IMR-90 (cell line): ENCODE measurements at regions not wholly inside any gene's neighbourhood (a gene's known extent, or its start where the extent isn't known, plus 50 kb on each side); places are given as distances from the start of the nearest gene placed in this dataset.

Source experiments
- ATAC-seq: fragments of 200-7000 bp; cut with Tn5 transposase; 2 replicates; pipeline ENCODE4 v1.9.1; 2020; ENCODE audit warnings: low read depth, mild to moderate bottlenecking, moderate library complexity
- BruUV-seq: library from RNA; stranded (reverse); fragments of 400-500 nt; replicated peaks from 2 replicates; lab custom pipeline; 2021; lab: Mats Ljungman, UMichigan
- CTCF ChIA-PET: fragments of 300-600 bp; formaldehyde crosslinking; extraction: SDS; loops from one replicate; lab custom pipeline; 2021; ENCODE audit warnings: antibody characterized with exemption; lab: Yijun Ruan, JAX
- POLR2A ChIA-PET: fragments of 300-600 bp; sonication (Branson Sonifier 250); formaldehyde crosslinking; loops from one replicate; lab custom pipeline; 2022; ENCODE audit warnings: antibody characterized with exemption; ENCODE audit not compliant: unreplicated experiment; lab: Charles Lee
- DNase-seq: peaks from one replicate; pipeline ENCODE4 v3.0.0; 2013
- H2AFZ ChIP-seq: replicated peaks from 2 replicates; pipeline ENCODE3; 2013; ENCODE audit warnings: low read length, mild to moderate bottlenecking; ENCODE audit not compliant: poor library complexity
- H2AK5ac ChIP-seq: 2 replicates; pipeline ENCODE4 v1.6.1; 2013; ENCODE audit warnings: low read depth, low read length, inconsistent platforms
- H2AK9ac ChIP-seq: replicated peaks from 2 replicates; pipeline ENCODE3; 2013; ENCODE audit warnings: mild to moderate bottlenecking, low read depth, low read length, moderate library complexity; ENCODE audit not compliant: poor library complexity
- H2BK120ac ChIP-seq: 2 replicates; pipeline ENCODE4 v1.6.1; 2013; ENCODE audit warnings: low read depth, low read length, inconsistent platforms
- H2BK15ac ChIP-seq: 3 replicates; pipeline ENCODE4 v1.6.1; 2013; ENCODE audit warnings: low read depth, low read length, inconsistent platforms
- H2BK20ac ChIP-seq: 2 replicates; pipeline ENCODE4 v1.6.1; 2013; ENCODE audit warnings: low read depth, mild to moderate bottlenecking, inconsistent platforms, low read length, moderate library complexity
- H2BK5ac ChIP-seq: 2 replicates; pipeline ENCODE4 v1.6.1; 2013; ENCODE audit warnings: mild to moderate bottlenecking, low read depth, low read length, inconsistent platforms; ENCODE audit not compliant: poor library complexity, severe bottlenecking
- H3K14ac ChIP-seq: replicated peaks from 2 replicates; pipeline ENCODE4 v1.6.1; 2013; ENCODE audit warnings: low read depth, low read length, inconsistent platforms
- H3K18ac ChIP-seq: 2 replicates; pipeline ENCODE4 v1.6.1; 2013; ENCODE audit warnings: low read depth, low read length, control low read depth
- H3K23ac ChIP-seq: 2 replicates; pipeline ENCODE4 v1.6.1; 2013; ENCODE audit warnings: low read depth, low read length, inconsistent platforms
- H3K27ac ChIP-seq: 2 replicates; pipeline ENCODE4 v1.5.1; 2013; ENCODE audit warnings: mild to moderate bottlenecking, control low read depth, low read length; ENCODE audit not compliant: insufficient read depth
- H3K27me3 ChIP-seq: 2 replicates; pipeline ENCODE4 v1.6.1; 2013; ENCODE audit warnings: low read length; ENCODE audit not compliant: control insufficient read depth, insufficient read depth
- H3K36me3 ChIP-seq: 2 replicates; pipeline ENCODE4 v1.6.1; 2013; ENCODE audit warnings: low read length, mixed read lengths; ENCODE audit not compliant: control insufficient read depth, insufficient read depth
- H3K4ac ChIP-seq: 2 replicates; pipeline ENCODE4 v1.6.1; 2013; ENCODE audit warnings: low read depth, low read length, inconsistent platforms
- H3K4me1 ChIP-seq: 2 replicates; pipeline ENCODE4 v1.6.1; 2013; ENCODE audit warnings: low read length, mixed read lengths; ENCODE audit not compliant: control insufficient read depth, insufficient read depth
- H3K4me2 ChIP-seq: 2 replicates; pipeline ENCODE4 v1.6.1; 2013; ENCODE audit warnings: low read depth, mild to moderate bottlenecking, control low read depth, low read length, moderate library complexity
- H3K4me3 ChIP-seq: 2 replicates; pipeline ENCODE4 v1.5.1; 2013; ENCODE audit warnings: low read depth, mild to moderate bottlenecking, control low read depth, low read length, moderate library complexity; ENCODE audit not compliant: insufficient read depth
- H3K56ac ChIP-seq: 2 replicates; pipeline ENCODE4 v1.6.1; 2013; ENCODE audit warnings: low read length, inconsistent platforms; ENCODE audit not compliant: insufficient read depth; ENCODE audit errors: extremely low read depth
- H3K79me1 ChIP-seq, 2 experiments: 2 replicates each; pipeline ENCODE4 v1.6.1; 2013; ENCODE audit warnings: low read length in 2 of 2, inconsistent platforms in 1 of 2, low read depth in 1 of 2
- H3K9ac ChIP-seq: 2 replicates; pipeline ENCODE4 v1.6.1; 2013; ENCODE audit warnings: low read depth, low read length, control low read depth
- H3K9me1 ChIP-seq: 2 replicates; pipeline ENCODE4 v1.6.1; 2013; ENCODE audit warnings: low read length, inconsistent platforms; ENCODE audit not compliant: insufficient read depth
- H3K9me3 ChIP-seq: 2 replicates; pipeline ENCODE4 v1.6.1; 2013; ENCODE audit warnings: low read length; ENCODE audit not compliant: control insufficient read depth, insufficient read depth
- H4K20me1 ChIP-seq: 2 replicates; pipeline ENCODE4 v1.6.1; 2013; ENCODE audit warnings: low read length, inconsistent platforms; ENCODE audit not compliant: insufficient read depth
- H4K5ac ChIP-seq: 2 replicates; pipeline ENCODE4 v1.6.1; 2013; ENCODE audit warnings: mild to moderate bottlenecking, low read depth, low read length, control low read depth
- H4K8ac ChIP-seq, 2 experiments: 2 replicates each; pipeline ENCODE4 v1.6.1; 2013; ENCODE audit warnings: low read depth in 2 of 2, low read length in 2 of 2, control low read depth in 1 of 2, inconsistent platforms in 1 of 2
- H4K91ac ChIP-seq: 2 replicates; pipeline ENCODE4 v1.6.1; 2013; ENCODE audit warnings: low read depth, low read length, inconsistent platforms; ENCODE audit not compliant: insufficient read depth
- BHLHE40 ChIP-seq: fragments of 150-350 bp; IDR thresholded peaks from 2 replicates; pipeline ENCODE4 v1.6.1; 2016; ENCODE audit warnings: mild to moderate bottlenecking, low read depth, low read length
- CEBPB ChIP-seq: IDR thresholded peaks from 2 replicates; pipeline ENCODE4 v1.6.1; 2012; ENCODE audit warnings: low read depth, low read length, improper control_type of control experiment
- CHD1 ChIP-seq: IDR thresholded peaks from 2 replicates; pipeline ENCODE4 v1.6.1; 2012; ENCODE audit warnings: low read depth, low read length, improper control_type of control experiment
- FOS ChIP-seq: fragments of 150-350 bp; IDR thresholded peaks from 2 replicates; pipeline ENCODE4 v1.6.1; 2016; ENCODE audit warnings: low read depth, low read length
- MAFK ChIP-seq: IDR thresholded peaks from 2 replicates; pipeline ENCODE4 v1.6.1; 2012; ENCODE audit warnings: low read depth, low read length, improper control_type of control experiment
- MAZ ChIP-seq: IDR thresholded peaks from 2 replicates; pipeline ENCODE4 v1.6.1; 2012; ENCODE audit warnings: low read depth, mild to moderate bottlenecking, low read length, improper control_type of control experiment, moderate library complexity, borderline replicate concordance
- MXI1 ChIP-seq: IDR thresholded peaks from 2 replicates; pipeline ENCODE4 v1.6.1; 2012; ENCODE audit warnings: low read depth, mild to moderate bottlenecking, low read length, moderate library complexity, borderline replicate concordance
- NFE2L2 ChIP-seq: fragments of 150-350 bp; IDR thresholded peaks from 2 replicates; pipeline ENCODE4 v1.6.1; 2016; ENCODE audit warnings: low read depth, mild to moderate bottlenecking, low read length
- POLR2A ChIP-seq: IDR thresholded peaks from 2 replicates; pipeline ENCODE4 v1.6.1; 2012; ENCODE audit warnings: mild to moderate bottlenecking, low read depth, low read length
- RAD21 ChIP-seq: IDR thresholded peaks from 2 replicates; pipeline ENCODE4 v1.6.1; 2012; ENCODE audit warnings: low read length, improper control_type of control experiment
- RCOR1 ChIP-seq: IDR thresholded peaks from 2 replicates; pipeline ENCODE4 v1.6.1; 2012; ENCODE audit warnings: mild to moderate bottlenecking, low read length, improper control_type of control experiment; ENCODE audit not compliant: insufficient replicate concordance
- RFX5 ChIP-seq: IDR thresholded peaks from 2 replicates; pipeline ENCODE4 v1.8.0; 2012; ENCODE audit warnings: low read depth, mild to moderate bottlenecking, low read length, moderate library complexity
- SMC3 ChIP-seq: fragments of 150-350 bp; IDR thresholded peaks from 2 replicates; pipeline ENCODE4 v1.6.1; 2016; ENCODE audit warnings: low read depth, mild to moderate bottlenecking, antibody characterized with exemption, low read length, moderate library complexity
- WGBS, 2 experiments: methylation state at CpG; one replicate each; pipeline versions ENCODE4 v1.1.5 to v1.1.7; 2013; ENCODE audit warnings: missing lambda C conversion rate in 2 of 2; ENCODE audit not compliant: insufficient read length in 1 of 2; ENCODE audit errors: extremely low coverage in 2 of 2; 5-methylcytosine and 5-hydroxymethylcytosine counted together
- dilution Hi-C: fragments of 300-500 bp; cut with HindIII; formaldehyde crosslinking; loops from one replicate; pipeline ENCODE4 v1.14.3; 2018; ENCODE audit warnings: low sequenced_read_pairs; ENCODE audit not compliant: unreplicated experiment
- in situ Hi-C: fragments of 300-500 bp; cut with MboI; formaldehyde crosslinking; loops from 3 replicates; pipeline ENCODE4 v1.14.3; 2019; ENCODE audit warnings: low sequenced_read_pairs, inconsistent platforms, mixed read lengths
- intact Hi-C: fragments of 100-400 bp; cut with micrococcal nuclease; formaldehyde crosslinking; loops from 2 replicates; pipeline ENCODE4 v1.10.0; 2022
- TF ChIP-seq, protein P1 (sequence below): fragments of 150-350 bp; IDR thresholded peaks from 2 replicates; pipeline ENCODE4 v1.6.1; 2017; ENCODE audit warnings: mild to moderate bottlenecking, antibody characterized with exemption, low read length, low read depth
- TF ChIP-seq, protein P2 (sequence below): fragments of 150-350 bp; IDR thresholded peaks from 2 replicates; pipeline ENCODE4 v1.6.1; 2016; ENCODE audit warnings: low read depth, mild to moderate bottlenecking, low read length, moderate library complexity, borderline replicate concordance
- TF ChIP-seq, protein P3 (sequence below): conservative IDR thresholded peaks from 2 replicates; pipeline ENCODE4 v1.5.1; 2012; ENCODE audit warnings: mild to moderate bottlenecking, low read depth, low read length, improper control_type of control experiment

DNA sequence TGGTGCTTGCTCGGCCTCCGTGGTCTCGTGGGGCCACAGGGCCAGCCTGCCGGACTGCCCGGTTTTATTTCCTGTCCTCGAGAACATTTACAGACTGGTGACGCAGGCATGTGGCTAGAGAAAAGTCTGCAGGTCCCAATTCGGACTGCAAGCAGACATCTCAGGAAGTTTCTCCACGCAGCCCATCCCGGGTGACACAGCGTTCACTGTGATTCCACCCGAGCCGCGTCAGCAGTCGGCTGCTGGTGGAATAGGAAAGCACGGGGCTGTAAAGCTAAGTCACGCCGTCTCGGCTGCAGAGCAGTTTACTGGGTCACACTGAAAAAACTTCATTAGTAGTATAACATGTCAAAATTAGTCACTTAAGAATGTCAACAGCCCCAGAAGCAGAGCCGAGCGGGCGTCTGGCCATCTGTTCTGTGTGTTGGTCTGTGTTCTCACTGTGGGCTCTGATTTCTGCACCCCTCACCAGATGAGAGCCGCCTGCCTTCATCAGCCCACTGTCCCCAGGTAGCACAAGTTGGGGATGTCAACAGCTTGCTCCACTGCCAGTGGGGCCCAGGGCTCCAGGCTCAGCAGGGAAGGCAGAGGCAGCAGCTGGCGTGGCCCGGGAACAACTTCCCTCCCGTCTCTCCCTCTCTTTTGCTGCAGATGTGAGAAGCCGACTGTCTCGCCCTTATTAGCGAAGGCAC is 363.7 kb downstream of the IRX2 start:
- 8% methylated on average over 6 of the region's 29 CpGs; no CpG with 5 or more reads in 1 of the 2 experiments for WGBS, 2 experiments
- H2AK9ac ChIP-seq: no peak overlapping the region
- no peak overlapping the region for H3K4me3 ChIP-seq
- H4K91ac ChIP-seq: no peak overlapping the region
- H3K14ac ChIP-seq: no peak overlapping the region
- no peak overlapping the region for H3K9ac ChIP-seq
- H2BK20ac ChIP-seq: no peak overlapping the region
- H3K23ac ChIP-seq: no peak overlapping the region
- H3K4me1 ChIP-seq: no peaks in the 10 kb centered on the region
- no peak for DNase-seq
- no peak overlapping the region for H2BK15ac ChIP-seq
- no peak overlapping the region for H3K27ac ChIP-seq
- ChIA-PET POLR2A (interaction anchor here (0.6 kb wide), 1 partner anchor 170 kb away, joined by 3 read pairs; no protein-coding TSS in a partner anchor), CTCF (no interaction called here)
- no peaks in the 10 kb centered on the region for H3K27me3 ChIP-seq
- H3K56ac ChIP-seq: no peak overlapping the region
- H4K5ac ChIP-seq: no peak overlapping the region
- H3K4ac ChIP-seq: no peak overlapping the region
- no peak overlapping the region for H2AK5ac ChIP-seq
- no peak overlapping the region for H3K4me2 ChIP-seq
- BruUV-seq: no TSS peak
- intact Hi-C loops: no loop called here
- H3K9me1 ChIP-seq: no peaks in the 10 kb centered on the region
- H4K20me1 ChIP-seq: no peaks in the 10 kb centered on the region
- H3K9me3 ChIP-seq: peaks cover 42% of the 10 kb centered on the region
- TF ChIP-seq FOS (no peak), MAFK (no peak), RAD21 (no peak), CHD1 (no peak), RCOR1 (no peak), MAZ (no peak), BHLHE40 (no peak), CEBPB (no peak), MXI1 (no peak), RFX5 (no peak), POLR2A (no peak), SMC3 (no peak), NFE2L2 (no peak)
- TF ChIP-seq, protein P1, sequence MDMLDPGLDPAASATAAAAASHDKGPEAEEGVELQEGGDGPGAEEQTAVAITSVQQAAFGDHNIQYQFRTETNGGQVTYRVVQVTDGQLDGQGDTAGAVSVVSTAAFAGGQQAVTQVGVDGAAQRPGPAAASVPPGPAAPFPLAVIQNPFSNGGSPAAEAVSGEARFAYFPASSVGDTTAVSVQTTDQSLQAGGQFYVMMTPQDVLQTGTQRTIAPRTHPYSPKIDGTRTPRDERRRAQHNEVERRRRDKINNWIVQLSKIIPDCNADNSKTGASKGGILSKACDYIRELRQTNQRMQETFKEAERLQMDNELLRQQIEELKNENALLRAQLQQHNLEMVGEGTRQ: no peak
- TF ChIP-seq, protein P2, sequence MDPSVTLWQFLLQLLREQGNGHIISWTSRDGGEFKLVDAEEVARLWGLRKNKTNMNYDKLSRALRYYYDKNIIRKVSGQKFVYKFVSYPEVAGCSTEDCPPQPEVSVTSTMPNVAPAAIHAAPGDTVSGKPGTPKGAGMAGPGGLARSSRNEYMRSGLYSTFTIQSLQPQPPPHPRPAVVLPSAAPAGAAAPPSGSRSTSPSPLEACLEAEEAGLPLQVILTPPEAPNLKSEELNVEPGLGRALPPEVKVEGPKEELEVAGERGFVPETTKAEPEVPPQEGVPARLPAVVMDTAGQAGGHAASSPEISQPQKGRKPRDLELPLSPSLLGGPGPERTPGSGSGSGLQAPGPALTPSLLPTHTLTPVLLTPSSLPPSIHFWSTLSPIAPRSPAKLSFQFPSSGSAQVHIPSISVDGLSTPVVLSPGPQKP: no peak
- TF ChIP-seq, protein P3, sequence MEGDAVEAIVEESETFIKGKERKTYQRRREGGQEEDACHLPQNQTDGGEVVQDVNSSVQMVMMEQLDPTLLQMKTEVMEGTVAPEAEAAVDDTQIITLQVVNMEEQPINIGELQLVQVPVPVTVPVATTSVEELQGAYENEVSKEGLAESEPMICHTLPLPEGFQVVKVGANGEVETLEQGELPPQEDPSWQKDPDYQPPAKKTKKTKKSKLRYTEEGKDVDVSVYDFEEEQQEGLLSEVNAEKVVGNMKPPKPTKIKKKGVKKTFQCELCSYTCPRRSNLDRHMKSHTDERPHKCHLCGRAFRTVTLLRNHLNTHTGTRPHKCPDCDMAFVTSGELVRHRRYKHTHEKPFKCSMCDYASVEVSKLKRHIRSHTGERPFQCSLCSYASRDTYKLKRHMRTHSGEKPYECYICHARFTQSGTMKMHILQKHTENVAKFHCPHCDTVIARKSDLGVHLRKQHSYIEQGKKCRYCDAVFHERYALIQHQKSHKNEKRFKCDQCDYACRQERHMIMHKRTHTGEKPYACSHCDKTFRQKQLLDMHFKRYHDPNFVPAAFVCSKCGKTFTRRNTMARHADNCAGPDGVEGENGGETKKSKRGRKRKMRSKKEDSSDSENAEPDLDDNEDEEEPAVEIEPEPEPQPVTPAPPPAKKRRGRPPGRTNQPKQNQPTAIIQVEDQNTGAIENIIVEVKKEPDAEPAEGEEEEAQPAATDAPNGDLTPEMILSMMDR: no peak
- in situ Hi-C loops: no loop called here
- H2BK120ac ChIP-seq: no peak overlapping the region
- dilution Hi-C loops: no loop called here
- H3K18ac ChIP-seq: no peak overlapping the region
- no peak overlapping the region for H2BK5ac ChIP-seq
- H2AFZ ChIP-seq: no peak overlapping the region
- H4K8ac ChIP-seq: no peak overlapping the region
- no peaks in the 10 kb centered on the region for H3K79me1 ChIP-seq
- H3K36me3 ChIP-seq: no peaks in the 10 kb centered on the region
- ATAC-seq: no peak
